ENCODE measurements at regions not wholly inside any gene's neighbourhood (a gene's known extent, or its start where the extent isn't known, plus 50 kb on each side); places are given as distances from the start of the nearest gene placed in this dataset.

- no peak for DNase-seq (ENCODE audit: low spot score)
These were observed 544.1 kb downstream of the EPHA5 start for GRCh38 chr4:65126200-65126599.

- no peak for DNase-seq (ENCODE audit: low spot score)
These were observed 550.0 kb downstream of the EPHA5 start for GRCh38 chr4:65120287-65120686.

DNA sequence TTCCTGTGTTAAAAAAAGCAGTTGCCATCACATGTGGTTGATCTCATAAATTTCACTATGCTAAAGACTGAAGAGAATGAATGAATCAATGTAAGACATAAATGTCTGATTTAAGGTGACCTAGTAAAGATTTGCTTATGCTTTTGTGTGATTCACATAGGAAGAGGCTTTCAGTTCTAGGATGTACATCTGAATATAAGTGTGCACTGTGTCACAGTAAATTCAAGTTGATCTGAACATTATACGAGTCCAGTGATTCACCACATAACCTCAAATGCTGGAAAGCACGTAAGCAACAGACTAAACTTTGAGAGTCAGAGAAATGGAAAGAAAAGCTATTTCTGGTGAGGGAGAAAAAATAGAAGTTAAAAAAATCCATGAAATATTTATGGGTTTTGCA, 567.9 kb downstream of the EPHA5 start:
- no peak for DNase-seq (ENCODE audit: low spot score)

DNA sequence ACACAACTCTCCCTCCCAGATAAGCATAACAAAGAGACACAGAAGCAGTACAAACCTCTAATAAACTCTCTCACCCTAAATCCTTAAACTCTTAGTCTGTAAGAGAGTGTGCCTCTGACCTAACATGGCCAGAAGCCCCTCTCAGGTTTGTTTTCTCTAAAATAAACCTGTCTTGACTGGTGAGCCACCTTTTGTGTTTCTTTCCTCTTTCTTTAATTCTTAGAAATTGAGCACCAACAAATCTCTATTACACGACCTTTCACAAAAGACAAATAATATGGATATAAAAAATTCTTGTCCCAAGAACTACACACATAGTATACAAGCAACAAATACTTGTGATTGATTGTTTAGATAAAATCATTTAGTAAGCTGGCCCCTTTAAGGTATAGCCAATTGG, 573.7 kb downstream of the EPHA5 start:
- DNase-seq (ENCODE audit: low spot score), result no peak

DNA sequence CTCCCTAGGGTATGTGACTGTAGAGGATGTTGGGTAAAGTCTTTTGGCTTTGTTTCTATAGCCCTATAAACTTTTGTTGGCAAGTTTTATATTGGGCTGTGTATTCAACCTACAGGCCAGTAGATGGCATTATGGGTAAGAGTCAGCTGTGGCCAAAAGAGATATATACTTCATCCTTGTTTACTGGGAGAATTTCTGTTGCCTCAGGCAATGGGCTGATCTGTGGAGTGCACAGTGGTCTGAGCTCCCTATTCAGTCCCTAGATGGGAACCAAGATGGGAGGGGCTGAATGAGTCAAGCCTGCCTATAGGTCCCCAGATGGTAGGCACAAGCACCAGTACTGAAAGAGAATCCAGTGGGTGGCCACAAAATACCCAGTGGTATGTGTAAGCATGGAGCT, 580.6 kb downstream of the EPHA5 start:
- DNase-seq (ENCODE audit: low spot score), result no peak

- DNase-seq (ENCODE audit: low spot score), result no peak
These were observed 587.2 kb downstream of the EPHA5 start for GRCh38 chr4:65083076-65083475.

GRCh38 chr4:65071564-65071963, 598.7 kb downstream of the EPHA5 start:
- no peak for DNase-seq (ENCODE audit: low spot score)

- DNase-seq (ENCODE audit: low spot score), result no peak
These were observed 601.1 kb downstream of the EPHA5 start for GRCh38 chr4:65069177-65069576.

DNA sequence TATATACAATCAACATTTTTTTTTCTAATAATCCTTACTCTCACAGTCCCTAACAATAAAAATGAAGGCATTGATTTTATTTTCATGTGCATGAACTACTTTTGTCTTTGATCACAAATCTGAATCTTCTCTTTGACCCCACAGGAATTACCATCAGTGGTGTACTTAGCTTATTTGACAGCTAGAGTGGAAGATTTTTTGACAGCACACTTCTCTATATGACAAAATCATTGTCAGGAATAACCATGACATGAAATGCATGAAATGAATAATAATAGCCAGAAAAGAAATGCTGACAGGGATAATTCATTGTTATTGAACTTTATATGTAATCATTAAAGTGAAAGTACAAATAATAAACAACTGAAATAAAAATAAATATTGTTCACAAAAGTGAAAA, 604.2 kb downstream of the EPHA5 start:
- no peak for DNase-seq (ENCODE audit: low spot score)

DNA sequence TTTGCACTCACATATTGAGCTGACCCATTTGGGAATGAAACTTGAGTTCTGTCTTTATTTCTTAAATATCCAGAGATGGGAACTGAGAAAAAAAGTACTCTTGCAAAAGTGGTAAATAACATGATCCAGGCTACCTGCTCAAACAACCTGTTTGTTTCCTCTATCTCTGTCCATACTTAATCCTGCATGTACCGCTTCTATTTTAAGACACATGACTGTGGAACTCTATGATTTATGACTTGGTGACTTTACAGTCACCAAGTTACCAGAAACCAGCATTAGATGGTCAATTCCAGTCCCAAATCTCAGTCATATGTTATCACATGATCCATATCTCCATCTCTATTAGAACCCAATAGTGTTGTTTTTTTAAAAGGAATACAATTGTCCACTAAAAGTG, 606.7 kb downstream of the EPHA5 start:
- no peak for DNase-seq (ENCODE audit: low spot score)

DNA sequence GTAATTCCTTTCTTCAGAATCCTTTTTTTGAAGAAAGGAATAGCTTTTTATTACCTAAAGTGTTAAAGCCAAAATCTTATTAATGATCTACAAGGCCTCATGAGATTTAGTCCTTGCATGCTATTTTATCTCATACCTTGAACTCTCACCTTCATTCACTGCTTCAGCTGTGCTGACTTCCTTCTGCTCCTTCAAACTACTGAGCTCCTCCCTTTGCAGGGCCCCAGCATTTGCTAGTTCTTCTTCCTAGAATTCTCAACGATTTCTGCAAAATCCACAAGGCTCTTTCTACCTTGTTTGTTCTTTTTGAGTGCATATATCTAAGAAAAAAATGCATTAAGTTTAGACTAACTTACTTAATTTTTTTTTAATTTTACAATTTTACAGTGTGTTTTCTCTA, 619.5 kb downstream of the EPHA5 start:
- no peak for DNase-seq (ENCODE audit: low spot score)

DNA sequence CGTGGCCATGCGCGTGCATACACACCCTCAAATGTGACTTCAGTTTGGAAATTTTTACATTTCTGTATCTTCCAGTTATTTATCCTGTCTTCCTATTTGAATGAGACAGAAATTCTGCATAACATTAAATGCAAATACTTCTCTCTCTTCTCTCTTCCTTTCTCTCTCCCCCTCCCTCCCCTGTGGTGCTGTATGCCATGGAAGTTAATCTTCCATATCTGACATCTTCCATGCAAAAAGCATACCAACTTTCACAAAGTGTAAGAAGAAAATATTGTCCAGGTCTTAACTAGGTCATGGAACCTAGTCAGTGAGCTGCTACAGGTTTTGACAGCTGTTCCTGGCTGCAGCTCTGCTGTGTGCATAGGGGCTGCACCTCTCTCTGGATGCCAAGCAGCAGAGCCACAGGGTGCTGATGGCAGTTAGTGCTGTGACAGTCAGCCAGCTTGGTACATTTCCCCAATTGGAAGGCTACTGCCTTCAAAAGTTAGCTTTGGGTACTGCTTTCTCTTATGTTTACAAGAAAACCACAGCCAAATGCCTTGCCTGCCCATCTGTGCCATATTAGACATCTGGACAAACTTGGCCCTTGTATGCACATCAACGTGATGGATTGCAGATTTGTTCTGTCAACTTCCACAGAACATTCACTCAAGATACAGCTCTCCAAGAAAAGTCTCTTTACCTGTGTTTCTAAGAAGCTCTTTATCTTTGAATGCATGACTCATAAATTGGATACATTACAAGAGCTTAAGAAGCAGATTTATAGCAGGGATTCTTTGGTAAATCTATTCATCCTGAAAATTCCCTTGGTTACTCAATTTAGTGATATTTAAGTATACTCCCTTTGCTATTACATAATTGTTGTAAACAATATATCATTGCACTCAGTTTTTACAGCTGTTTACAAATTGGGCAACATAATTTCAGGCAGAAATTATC, 623.8 kb downstream of the EPHA5 start:
- no peak for DNase-seq (ENCODE audit: low spot score)

- no peak for DNase-seq (ENCODE audit: low spot score)
These were observed 624.6 kb upstream of the TECRL start for GRCh38 chr4:65033899-65034298.

GRCh38 chr4:65028592-65028991, 619.3 kb upstream of the TECRL start:
- no peak for DNase-seq (ENCODE audit: low spot score)

DNA sequence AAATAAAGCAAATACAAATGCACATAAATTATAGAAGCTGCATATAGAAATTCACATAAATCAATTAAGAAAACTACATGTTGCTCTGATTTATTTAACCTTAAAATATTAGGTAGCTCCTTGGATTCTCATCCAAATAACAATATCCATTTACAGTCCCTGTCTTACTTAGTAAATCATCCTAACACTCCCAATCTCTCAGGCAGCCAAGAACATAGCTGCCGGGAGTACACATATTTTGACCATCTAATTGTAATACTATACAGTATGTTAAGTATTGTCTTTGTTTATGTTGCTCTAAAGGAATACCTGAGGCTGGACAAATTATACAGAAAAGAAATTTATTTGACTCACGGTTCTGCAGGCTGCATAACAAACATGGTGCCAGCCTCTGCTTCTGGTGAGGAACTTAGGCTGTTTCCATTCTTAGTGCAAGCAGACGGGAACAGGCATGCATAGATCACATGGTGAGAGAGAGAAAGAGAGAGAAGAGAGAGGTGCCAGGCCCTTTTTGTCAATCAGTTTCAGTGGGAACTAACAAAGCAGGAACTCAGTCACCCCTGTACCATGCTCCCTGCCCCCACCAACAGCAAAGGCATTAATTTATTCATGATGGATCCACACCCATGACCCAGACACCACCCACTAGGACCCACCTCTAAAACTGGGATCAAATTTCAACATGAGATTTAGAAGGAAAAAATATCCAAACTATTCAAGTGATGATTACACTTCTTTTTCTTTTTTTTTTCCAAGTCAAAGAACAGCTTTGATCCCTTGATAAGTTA, 614.8 kb upstream of the TECRL start:
- DNase-seq (ENCODE audit: low spot score), result peak; percentile 73

DNA sequence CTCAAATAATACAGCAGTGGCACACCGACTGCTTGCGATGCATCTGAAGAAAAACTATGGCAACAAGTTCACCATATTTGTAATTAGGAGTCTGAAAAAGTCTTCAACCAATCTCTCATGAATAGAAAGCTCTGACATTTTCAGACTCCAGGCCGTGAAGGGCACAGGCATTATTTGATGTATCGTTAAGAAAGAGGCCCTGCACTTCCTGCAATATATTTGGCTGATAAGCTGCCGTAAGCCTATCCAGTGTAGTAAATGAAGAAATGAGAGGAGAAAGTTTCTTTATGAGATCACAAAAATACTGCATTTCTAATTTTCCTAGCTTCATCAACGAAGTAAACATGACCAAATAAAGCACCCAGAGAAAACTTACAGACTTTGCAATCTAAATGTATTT, 613.8 kb upstream of the TECRL start:
- DNase-seq (ENCODE audit: low spot score), result no peak

DNA sequence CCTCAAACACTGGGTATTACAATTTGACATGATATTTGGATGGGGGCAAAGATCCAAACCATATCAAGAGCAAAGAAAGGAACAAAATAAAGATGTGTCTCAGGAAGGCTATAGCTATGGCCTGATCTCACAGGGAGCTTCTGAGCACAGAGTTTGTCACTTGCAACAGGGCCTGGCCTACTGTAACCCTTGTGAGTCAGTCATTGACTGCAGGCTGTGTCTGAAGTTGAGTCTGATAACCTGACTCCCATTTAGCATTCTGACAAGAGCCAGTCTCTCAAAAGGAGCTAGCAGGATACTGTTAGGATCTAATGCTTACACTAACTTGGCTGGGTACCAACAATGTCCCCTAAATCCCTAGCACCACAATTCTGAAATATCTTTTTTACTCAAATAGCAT, 612.5 kb upstream of the TECRL start:
- DNase-seq (ENCODE audit: low spot score), result peak; percentile 28

GRCh38 chr4:65021149-65021548, 611.9 kb upstream of the TECRL start:
- no peak for DNase-seq (ENCODE audit: low spot score)

- DNase-seq (ENCODE audit: low spot score), result no peak
These were observed 610.5 kb upstream of the TECRL start for GRCh38 chr4:65019775-65020174.

GRCh38 chr4:65018313-65018712, 609.1 kb upstream of the TECRL start:
- DNase-seq (ENCODE audit: low spot score), result no peak

- DNase-seq (ENCODE audit: low spot score), result peak; percentile 89
These were observed 604.8 kb upstream of the TECRL start for GRCh38 chr4:65014078-65014477.

GRCh38 chr4:65007841-65008439, 598.7 kb upstream of the TECRL start:
- no peak for DNase-seq (ENCODE audit: low spot score)

DNA sequence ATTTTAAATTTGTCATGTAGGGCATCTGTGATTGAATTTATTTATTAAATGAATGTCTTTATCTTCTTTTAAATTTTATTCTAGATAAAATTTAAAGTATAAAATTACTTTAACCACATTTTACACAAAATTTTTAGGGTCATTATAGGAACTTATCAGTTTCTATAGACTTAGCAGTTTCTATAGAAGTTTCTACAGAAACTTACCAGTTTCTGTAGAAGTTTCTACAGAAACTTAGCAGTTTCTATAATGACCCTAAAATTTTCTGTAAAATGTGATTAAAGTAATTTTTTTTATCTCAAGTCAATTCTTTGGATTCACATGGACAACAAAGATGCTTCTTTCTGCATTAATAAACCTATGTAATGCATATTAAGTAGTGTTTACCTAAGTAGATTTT, 565.9 kb upstream of the TECRL start:
- DNase-seq (ENCODE audit: low spot score), result no peak

Data from mucosa of gallbladder (tissue), 1 donor.